ENCODE measurements at regions not wholly inside any gene's neighbourhood (a gene's known extent, or its start where the extent isn't known, plus 50 kb on each side); places are given as distances from the start of the nearest gene placed in this dataset.
A peak's percentile ranks its signal among the peaks of the same experiment; 100 is the strongest.

DNA sequence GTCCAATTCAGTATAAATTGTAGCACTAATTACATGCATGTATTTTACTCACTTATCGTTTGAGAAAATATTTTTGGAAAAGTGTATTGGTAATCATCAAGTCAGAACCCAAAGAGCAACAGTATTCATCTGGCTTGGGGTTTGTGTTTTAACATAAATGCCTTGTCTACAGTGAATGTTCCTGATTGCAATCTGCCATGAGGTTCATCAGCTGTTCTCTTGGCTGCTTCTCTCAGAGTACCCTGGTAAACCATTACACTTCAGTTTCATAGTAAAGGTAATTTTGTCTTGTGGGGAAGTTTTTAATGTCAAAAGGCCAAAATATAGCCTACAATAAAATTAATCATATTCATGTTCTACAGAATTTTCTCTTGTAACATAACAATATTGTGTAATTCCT is 150.3 kb downstream of the IFI44 start:
- no peak for DNase-seq

DNA sequence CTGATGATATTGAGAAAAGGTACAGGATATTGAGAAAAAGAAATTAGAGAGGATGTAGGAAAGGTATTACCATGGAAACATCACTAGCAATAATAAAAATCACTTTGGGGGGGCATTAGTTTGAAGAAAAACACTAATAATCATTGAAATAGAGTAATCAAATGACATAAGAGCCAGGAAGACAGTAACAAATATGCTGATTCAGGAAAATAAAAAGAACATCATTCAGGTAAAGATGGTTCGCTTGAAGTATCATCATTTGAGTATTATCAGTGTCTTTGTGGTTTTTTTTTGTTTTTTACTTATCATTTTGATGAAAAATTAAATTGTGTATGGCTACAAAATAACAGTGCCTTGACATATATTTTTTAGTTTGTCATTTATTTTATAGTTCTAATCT is 164.5 kb downstream of the IFI44 start:
- DNase-seq = no peak

GRCh38 chr1:78825561-78825960 is 175.9 kb downstream of the IFI44 start:
- no peak for DNase-seq

GRCh38 chr1:78829644-78830043 is 176.9 kb downstream of the ADGRL4 start:
- DNase-seq = no peak

DNA sequence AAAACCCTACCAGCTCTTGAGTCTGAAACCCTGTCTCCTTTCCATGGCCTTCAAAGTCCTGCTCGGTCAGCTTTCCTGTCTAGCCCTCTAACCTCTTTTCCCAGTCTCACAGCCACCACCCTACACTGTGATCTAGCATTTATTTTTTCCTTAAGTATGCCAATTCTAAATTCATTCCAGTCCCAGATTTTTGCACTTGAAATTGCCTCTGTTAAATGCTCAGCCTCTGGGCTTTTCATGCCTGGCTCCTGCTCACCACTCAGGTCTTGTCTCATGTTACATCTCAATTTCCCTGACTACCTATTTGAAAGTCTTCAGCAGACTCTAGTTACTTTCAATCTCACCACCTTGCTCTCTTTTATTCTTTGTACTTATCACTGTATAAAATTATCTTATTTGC is 176.2 kb downstream of the ADGRL4 start:
- DNase-seq = peak; percentile 60

DNA sequence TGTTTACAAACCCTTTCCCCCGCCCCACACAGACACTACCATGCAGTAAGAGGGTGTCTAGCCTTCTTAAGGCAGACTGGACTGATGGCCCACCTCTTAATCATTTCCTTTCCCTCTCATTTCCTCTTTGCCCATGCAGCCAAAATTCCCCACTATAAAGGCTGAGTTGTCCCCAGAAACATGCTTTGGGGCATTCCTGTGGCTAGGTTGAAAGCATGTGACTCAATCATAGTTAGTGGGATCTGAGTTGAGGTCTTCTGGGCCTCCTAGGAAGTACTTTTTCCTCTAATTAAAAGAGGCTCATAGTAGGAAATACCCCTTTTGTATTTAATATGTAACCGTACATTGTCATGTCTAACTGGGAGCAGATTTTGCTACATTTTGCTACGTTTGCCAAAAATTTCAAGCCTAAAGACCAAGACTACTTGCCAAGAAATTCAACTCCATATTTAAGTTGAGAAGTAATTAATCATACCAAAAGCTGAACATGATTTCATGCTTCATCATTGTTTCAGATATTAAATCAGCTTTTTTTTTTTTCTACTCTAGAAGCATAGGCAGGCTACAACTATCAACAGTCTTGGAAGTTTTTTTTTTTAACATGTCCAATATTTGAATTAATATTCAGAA is 174.7 kb downstream of the ADGRL4 start:
- DNase-seq = peak; percentile 90

DNA sequence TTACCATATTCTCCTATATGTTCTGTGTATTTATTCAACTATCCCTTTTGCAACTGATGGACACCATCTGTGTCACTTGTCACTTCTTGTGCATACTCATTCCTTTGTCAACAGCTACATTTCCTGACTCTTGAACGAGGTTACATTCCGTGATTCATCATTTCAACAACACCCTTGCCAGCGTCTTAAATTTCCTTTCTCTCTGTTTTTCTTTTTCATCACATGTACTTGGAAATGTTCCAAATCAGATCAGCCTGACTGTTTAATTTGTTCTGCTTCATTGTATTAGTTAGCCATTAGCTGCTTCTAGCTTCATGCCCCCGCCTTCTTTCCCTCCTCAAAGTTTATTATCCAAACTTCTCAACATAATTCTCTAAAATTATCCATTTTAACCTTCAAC is 173.0 kb downstream of the ADGRL4 start:
- no peak for DNase-seq

DNA sequence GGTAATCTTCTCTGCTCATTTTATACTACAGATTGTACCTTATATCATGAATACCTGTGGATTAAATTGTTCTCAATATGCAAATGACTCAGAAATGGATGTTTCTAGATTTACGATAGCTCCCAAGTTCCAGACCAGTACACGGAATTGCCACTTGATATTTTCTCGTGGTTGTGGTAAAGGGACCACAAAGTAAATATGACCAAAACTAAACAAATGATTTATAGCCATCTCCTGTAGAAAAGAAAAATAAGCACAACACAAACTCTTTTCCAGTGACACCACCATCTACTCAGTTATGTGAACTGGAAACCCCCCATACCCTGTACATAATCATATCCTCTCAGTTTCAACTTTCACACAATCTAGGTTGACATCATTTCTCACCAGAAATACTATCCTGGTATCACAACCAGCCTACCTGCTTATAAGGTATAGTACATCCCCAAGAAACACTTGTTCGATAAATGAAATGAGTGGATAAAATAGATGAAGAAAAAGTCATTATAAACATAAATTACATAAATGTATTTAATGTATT is 172.3 kb downstream of the ADGRL4 start:
- DNase-seq = no peak

- DNase-seq = no peak
Observed at GRCh38 chr1:78836726-78837125, 169.8 kb downstream of the ADGRL4 start.

DNA sequence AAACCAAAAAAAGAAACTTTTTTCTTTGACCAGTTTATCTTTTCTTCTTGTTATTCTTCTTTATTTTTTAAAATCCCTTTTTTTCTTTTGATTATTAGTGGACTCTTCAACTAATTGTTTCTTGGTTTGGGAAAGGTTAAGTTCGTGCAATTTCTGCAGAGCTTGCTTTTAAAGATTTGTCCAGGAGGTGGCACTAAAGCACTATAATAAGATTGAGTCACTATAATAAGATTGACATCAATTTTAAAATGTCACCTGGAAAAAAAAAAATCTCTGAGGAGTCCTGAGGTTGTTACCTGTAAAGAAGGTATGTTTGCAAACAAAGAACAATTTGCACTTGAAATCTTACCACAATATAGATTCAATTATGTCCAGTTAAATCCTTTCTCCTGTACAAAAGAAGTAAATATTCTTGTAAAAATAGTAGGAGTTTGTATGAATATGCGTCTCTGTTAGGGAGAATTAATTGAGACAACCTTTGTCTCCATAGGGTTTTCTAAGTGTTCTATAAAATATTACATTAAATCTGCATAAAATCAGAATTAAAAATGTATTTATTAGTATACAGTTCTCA is 166.7 kb downstream of the ADGRL4 start:
- no peak for DNase-seq
